DND-41 (cell line): ENCODE measurements at regions not wholly inside any gene's neighbourhood (a gene's known extent, or its start where the extent isn't known, plus 50 kb on each side); places are given as distances from the start of the nearest gene placed in this dataset.

Source experiments
- ATAC-seq: fragments of 200-7000 bp; cut with Tn5 transposase; 3 replicates; pipeline ENCODE4 v1.9.1; 2021; ENCODE audit warnings: low read depth; ENCODE audit not compliant: insufficient read depth
- DNase-seq: peaks from one replicate; pipeline ENCODE4 v3.0.0-alpha.2; 2020
- H2AFZ ChIP-seq: 2 replicates; pipeline ENCODE4 v1.6.0; 2012; ENCODE audit warnings: low read depth, low read length
- H3K27ac ChIP-seq: 2 replicates; pipeline ENCODE4 v1.5.1; 2012; ENCODE audit warnings: low read length, inconsistent platforms
- H3K27me3 ChIP-seq: fragments of 200-600 bp; sonication (generic); 2 replicates; pipeline ENCODE4 v1.6.0; 2012; ENCODE audit warnings: low read length, mild to moderate bottlenecking, inconsistent platforms; ENCODE audit not compliant: insufficient read depth, poor library complexity
- H3K36me3 ChIP-seq: 2 replicates; pipeline ENCODE4 v1.5.1; 2012; ENCODE audit warnings: low read length, inconsistent platforms; ENCODE audit not compliant: insufficient read depth
- H3K4me1 ChIP-seq: 2 replicates; pipeline ENCODE4 v1.5.1; 2012; ENCODE audit warnings: mild to moderate bottlenecking, low read length; ENCODE audit not compliant: insufficient read depth
- H3K4me2 ChIP-seq: 2 replicates; pipeline ENCODE4 v1.6.0; 2012; ENCODE audit warnings: mild to moderate bottlenecking, moderate library complexity, low read length, inconsistent platforms; ENCODE audit not compliant: insufficient read depth
- H3K4me3 ChIP-seq, 2 experiments: fragments of 200-600 bp in 1 of 2; shearing (Covaris generic) in 1 of 2; 2 replicates each; pipeline ENCODE4 v1.5.1; 2012 to 2016; ENCODE audit warnings: inconsistent platforms in 2 of 2, low read length in 2 of 2, mild to moderate bottlenecking in 2 of 2, low read depth in 1 of 2, moderate library complexity in 1 of 2
- H3K79me2 ChIP-seq: 2 replicates; pipeline ENCODE4 v1.6.0; 2012; ENCODE audit warnings: low read length, inconsistent platforms; ENCODE audit not compliant: insufficient read depth
- H3K9ac ChIP-seq: 2 replicates; pipeline ENCODE4 v1.6.0; 2012; ENCODE audit warnings: low read depth, mild to moderate bottlenecking, inconsistent platforms, low read length, moderate library complexity
- H3K9me3 ChIP-seq: 2 replicates; pipeline ENCODE4 v1.5.1; 2012; ENCODE audit warnings: low read length, moderate library complexity, mild to moderate bottlenecking, inconsistent platforms; ENCODE audit not compliant: insufficient read depth, severe bottlenecking
- H4K20me1 ChIP-seq: 2 replicates; pipeline ENCODE4 v1.6.0; 2012; ENCODE audit warnings: low read length; ENCODE audit not compliant: insufficient read depth
- CTCF ChIP-seq: IDR thresholded peaks from 2 replicates; pipeline ENCODE4 v1.5.1; 2012; ENCODE audit warnings: borderline replicate concordance, low read length, moderate library complexity, mild to moderate bottlenecking; ENCODE audit not compliant: poor library complexity, severe bottlenecking; ENCODE audit errors: extremely low read depth
- EZH2 ChIP-seq: IDR thresholded peaks from 3 replicates; pipeline ENCODE4 v1.6.1; 2012; ENCODE audit warnings: borderline replicate concordance, low read depth, mild to moderate bottlenecking, moderate library complexity, low read length, inconsistent platforms; ENCODE audit not compliant: severe bottlenecking

- Histone ChIP-seq H2AFZ (no peak overlapping the region), H3K9ac (no peak overlapping the region), H4K20me1 (no peaks in the 10 kb centered on the region), H3K4me2 (no peak overlapping the region), H3K36me3 (no peaks in the 10 kb centered on the region), H3K27me3 (no peaks in the 10 kb centered on the region), H3K79me2 (no peaks in the 10 kb centered on the region), H3K27ac (no peak overlapping the region), H3K4me3 (no peak overlapping the region), H3K9me3 (no peaks in the 10 kb centered on the region), H3K4me1 (no peaks in the 10 kb centered on the region)
- TF ChIP-seq CTCF = no peak
- no peak for TF ChIP-seq EZH2
- no peak for ATAC-seq
- no peak for DNase-seq
Observed at GRCh38 chr9:119761812-119762211, 392.6 kb upstream of the BRINP1 start.

GRCh38 chr9:119758990-119759389 is 389.8 kb upstream of the BRINP1 start:
- ATAC-seq (no peak), DNase-seq (no peak)
- Histone ChIP-seq H3K4me1 (no peaks in the 10 kb centered on the region), H3K27me3 (no peaks in the 10 kb centered on the region), H3K4me2 (no peak overlapping the region), H3K36me3 (no peaks in the 10 kb centered on the region), H3K79me2 (no peaks in the 10 kb centered on the region), H2AFZ (no peak overlapping the region), H3K4me3 (no peak overlapping the region), H3K27ac (no peak overlapping the region), H3K9ac (no peak overlapping the region), H4K20me1 (no peaks in the 10 kb centered on the region), H3K9me3 (no peaks in the 10 kb centered on the region)
- no peak for TF ChIP-seq CTCF
- TF ChIP-seq EZH2 = no peak

DNA sequence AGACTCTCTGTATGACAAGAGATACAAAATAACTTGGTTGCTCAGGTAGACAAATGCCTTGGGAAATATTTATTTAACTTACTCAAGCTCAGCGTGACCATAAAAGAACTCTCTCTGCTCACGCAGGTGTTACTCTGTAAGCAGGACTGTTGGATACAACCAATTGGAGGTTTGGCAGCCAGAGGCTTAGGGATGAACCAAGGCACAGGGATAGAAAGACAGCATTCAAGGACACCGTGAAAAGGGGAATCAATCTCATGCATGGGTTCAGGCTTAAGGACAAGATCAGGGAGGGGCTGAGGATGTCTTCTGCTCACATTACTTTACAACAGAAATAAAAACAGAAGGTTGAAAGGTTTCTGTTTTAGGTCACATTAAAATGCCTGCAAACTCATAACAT is 389.0 kb upstream of the BRINP1 start:
- no peak overlapping the region for H3K4me3 ChIP-seq
- H3K36me3 ChIP-seq = no peaks in the 10 kb centered on the region
- no peaks in the 10 kb centered on the region for H3K79me2 ChIP-seq
- H4K20me1 ChIP-seq = no peaks in the 10 kb centered on the region
- ATAC-seq (no peak), DNase-seq (no peak)
- TF ChIP-seq CTCF (no peak), EZH2 (no peak)
- no peak overlapping the region for H3K4me2 ChIP-seq
- no peak overlapping the region for H3K9ac ChIP-seq
- H3K4me1 ChIP-seq = no peaks in the 10 kb centered on the region
- no peaks in the 10 kb centered on the region for H3K27me3 ChIP-seq
- H3K9me3 ChIP-seq = no peaks in the 10 kb centered on the region
- no peak overlapping the region for H3K27ac ChIP-seq
- H2AFZ ChIP-seq = no peak overlapping the region

- TF ChIP-seq CTCF = no peak
- no peak for TF ChIP-seq EZH2
- Histone ChIP-seq H2AFZ (no peak overlapping the region), H4K20me1 (no peaks in the 10 kb centered on the region), H3K27me3 (no peaks in the 10 kb centered on the region), H3K9me3 (no peaks in the 10 kb centered on the region), H3K9ac (no peak overlapping the region), H3K4me3 (no peak overlapping the region), H3K4me2 (no peak overlapping the region), H3K4me1 (no peaks in the 10 kb centered on the region), H3K36me3 (no peaks in the 10 kb centered on the region), H3K27ac (no peak overlapping the region), H3K79me2 (no peaks in the 10 kb centered on the region)
- no peak for DNase-seq
- ATAC-seq = no peak
Observed at GRCh38 chr9:119739476-119739875, 370.2 kb upstream of the BRINP1 start.
